Endodermal cell (in vitro differentiated cells): ENCODE measurements at regions not wholly inside any gene's neighbourhood (a gene's known extent, or its start where the extent isn't known, plus 50 kb on each side); places are given as distances from the start of the nearest gene placed in this dataset.

Experiments used
- DNase-seq: peaks from one replicate; pipeline ENCODE4 v3.0.0-alpha.2; 2017
- H3K27ac ChIP-seq: 2 replicates; pipeline ENCODE4 v1.5.1; 2013; ENCODE audit warnings: mild to moderate bottlenecking, low read depth, low read length, moderate library complexity
- H3K27me3 ChIP-seq: 2 replicates; pipeline ENCODE4 v1.6.1; 2013; ENCODE audit warnings: mild to moderate bottlenecking, low read length, moderate library complexity; ENCODE audit not compliant: insufficient read depth, control insufficient read depth, poor library complexity, severe bottlenecking
- H3K36me3 ChIP-seq: 2 replicates; pipeline ENCODE4 v1.7.0; 2013; ENCODE audit warnings: mild to moderate bottlenecking, low read length, moderate library complexity; ENCODE audit not compliant: control insufficient read depth, insufficient read depth
- H3K4me1 ChIP-seq: one replicate; pipeline ENCODE4 v1.7.0; 2013; ENCODE audit warnings: low read length; ENCODE audit not compliant: control insufficient read depth, insufficient read depth
- H3K4me3 ChIP-seq: 2 replicates; pipeline ENCODE4 v1.5.1; 2013; ENCODE audit warnings: mild to moderate bottlenecking, low read length, moderate library complexity
- H3K9ac ChIP-seq: 2 replicates; pipeline ENCODE4 v1.6.1; 2013; ENCODE audit warnings: mild to moderate bottlenecking, low read length, moderate library complexity; ENCODE audit not compliant: poor library complexity, severe bottlenecking; ENCODE audit errors: extremely low read depth
- H3K9me3 ChIP-seq: 2 replicates; pipeline ENCODE4 v1.6.1; 2013; ENCODE audit warnings: mild to moderate bottlenecking, low read length, moderate library complexity; ENCODE audit not compliant: control insufficient read depth
- H3K27ac Mint-ChIP-seq: 2 replicates; pipeline ENCODE4 v1.8.0; 2020; ENCODE audit warnings: mixed read lengths
- H3K27me3 Mint-ChIP-seq: 2 replicates; pipeline ENCODE4 v1.8.0; 2021; ENCODE audit warnings: mild to moderate bottlenecking, mixed read lengths; ENCODE audit not compliant: insufficient read depth
- H3K36me3 Mint-ChIP-seq: 2 replicates; pipeline ENCODE4 v1.8.0; 2020; ENCODE audit warnings: low read depth, mixed read lengths
- H3K4me1 Mint-ChIP-seq: 2 replicates; pipeline ENCODE4 v1.8.0; 2020; ENCODE audit warnings: mixed read lengths
- H3K4me3 Mint-ChIP-seq: 2 replicates; pipeline ENCODE4 v1.8.0; 2020; ENCODE audit warnings: mild to moderate bottlenecking, moderate library complexity, mixed read lengths
- H3K9me3 Mint-ChIP-seq: 2 replicates; pipeline ENCODE4 v1.8.0; 2020; ENCODE audit warnings: mild to moderate bottlenecking, mixed read lengths
- CTCF ChIP-seq: fragments of 200-600 bp; sonication (generic); conservative IDR thresholded peaks from 2 replicates; pipeline ENCODE4 v1.5.0; 2021; ENCODE audit warnings: antibody characterized with exemption, mild to moderate bottlenecking
- WGBS, 2 experiments: methylation state at CpG; one replicate each; pipeline versions ENCODE4 v1.1.5 to v1.1.7; 2013; ENCODE audit warnings: missing lambda C conversion rate in 2 of 2, mixed read lengths in 1 of 2; ENCODE audit not compliant: insufficient coverage in 1 of 2, insufficient read length in 1 of 2; 5-methylcytosine and 5-hydroxymethylcytosine counted together

- Mint-ChIP-seq H3K27me3 (peaks cover 6% of the 10 kb centered on the region), H3K9me3 (no peaks in the 10 kb centered on the region)
- no peak for TF ChIP-seq CTCF
These were observed 208.9 kb upstream of the GAS1 start for GRCh38 chr9:87156247-87156646.

GRCh38 chr9:87157366-87158031 lies 210.2 kb upstream of the GAS1 start:
- DNase-seq = no peak
- Mint-ChIP-seq H3K36me3 (no peaks in the 10 kb centered on the region), H3K27me3 (peaks cover 4% of the 10 kb centered on the region), H3K9me3 (no peaks in the 10 kb centered on the region), H3K27ac (no peak overlapping the region), H3K4me3 (no peak overlapping the region), H3K4me1 (peaks cover 2% of the 10 kb centered on the region)
- WGBS, 2 experiments = 72 to 84% methylated on average over 4 to 10 of the region's 10 CpGs
- no peaks in the 10 kb centered on the region for H3K4me1 ChIP-seq
- no peak for TF ChIP-seq CTCF
- H3K9ac ChIP-seq = no peak overlapping the region
- no peaks in the 10 kb centered on the region for H3K36me3 ChIP-seq
- H3K9me3 ChIP-seq = no peaks in the 10 kb centered on the region
- no peaks in the 10 kb centered on the region for H3K27me3 ChIP-seq
- no peak overlapping the region for H3K27ac ChIP-seq
- no peak overlapping the region for H3K4me3 ChIP-seq

More at GRCh38 chr9:87156247-87156646, 208.9 kb upstream of the GAS1 start:
- H3K4me3 Mint-ChIP-seq = no peak overlapping the region
- Histone ChIP-seq H3K36me3 (no peaks in the 10 kb centered on the region), H3K9me3 (no peaks in the 10 kb centered on the region), H3K27ac (no peak overlapping the region), H3K9ac (no peak overlapping the region), H3K27me3 (no peaks in the 10 kb centered on the region), H3K4me1 (peaks cover 3% of the 10 kb centered on the region), H3K4me3 (no peak overlapping the region)
- H3K36me3 Mint-ChIP-seq = no peaks in the 10 kb centered on the region
- H3K4me1 Mint-ChIP-seq = peaks cover 6% of the 10 kb centered on the region
- no peak overlapping the region for H3K27ac Mint-ChIP-seq
- no peak for DNase-seq
- 95 to 100% methylated on average over 2 of the region's 2 CpGs for WGBS, 2 experiments

GRCh38 chr9:87158765-87159164 lies 211.5 kb upstream of the GAS1 start:
- no peak overlapping the region for H3K27ac Mint-ChIP-seq
- H3K36me3 Mint-ChIP-seq = no peaks in the 10 kb centered on the region
- Histone ChIP-seq H3K27ac (no peak overlapping the region), H3K27me3 (no peaks in the 10 kb centered on the region), H3K4me3 (no peak overlapping the region), H3K4me1 (no peaks in the 10 kb centered on the region), H3K9me3 (no peaks in the 10 kb centered on the region), H3K9ac (no peak overlapping the region), H3K36me3 (no peaks in the 10 kb centered on the region)
- DNase-seq = no peak
- no peaks in the 10 kb centered on the region for H3K9me3 Mint-ChIP-seq
- no peak for TF ChIP-seq CTCF
- H3K27me3 Mint-ChIP-seq = peaks cover 7% of the 10 kb centered on the region
- WGBS, 2 experiments = 89 to 96% methylated on average over 1 to 2 of the region's 2 CpGs
- H3K4me3 Mint-ChIP-seq = no peak overlapping the region
- no peaks in the 10 kb centered on the region for H3K4me1 Mint-ChIP-seq
